Ramos (cell line): ENCODE measurements at regions not wholly inside any gene's neighbourhood (a gene's known extent, or its start where the extent isn't known, plus 50 kb on each side); places are given as distances from the start of the nearest gene placed in this dataset.

Experiments used
- in situ Hi-C: fragments of 300-500 bp; cut with MboI; formaldehyde crosslinking; loops from one replicate; pipeline ENCODE4 v1.14.3; 2022; ENCODE audit warnings: low sequenced_read_pairs; ENCODE audit not compliant: unreplicated experiment

DNA sequence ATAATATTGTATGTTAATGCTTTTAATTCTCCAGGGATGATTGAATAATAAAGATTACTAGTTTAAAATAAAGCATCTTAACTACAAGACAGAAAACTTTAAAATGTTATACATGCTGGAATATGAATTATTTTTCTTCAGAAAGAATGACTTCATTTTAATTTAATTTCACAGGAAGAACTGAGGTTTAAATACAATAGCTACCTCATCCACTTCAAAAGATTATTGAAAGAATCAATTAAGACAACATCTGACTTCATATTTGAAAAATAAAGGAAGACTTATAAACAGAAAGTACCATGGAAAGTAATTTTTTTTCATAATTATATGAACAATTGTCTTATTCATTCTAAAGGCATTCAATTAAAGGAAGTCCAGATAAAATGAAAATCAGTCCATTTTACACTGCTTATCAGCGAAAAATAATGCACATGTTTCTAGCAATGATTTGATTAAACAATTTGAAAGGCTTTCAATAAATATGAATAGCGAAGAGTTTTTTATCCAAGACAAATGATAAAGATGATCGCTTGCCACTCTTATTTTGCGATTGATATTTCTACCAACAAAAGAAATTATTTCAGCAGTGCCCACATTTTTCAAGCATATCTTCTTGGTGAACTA is 368.5 kb upstream of the OPRM1 start:
- in situ Hi-C loops = no loop called here

DNA sequence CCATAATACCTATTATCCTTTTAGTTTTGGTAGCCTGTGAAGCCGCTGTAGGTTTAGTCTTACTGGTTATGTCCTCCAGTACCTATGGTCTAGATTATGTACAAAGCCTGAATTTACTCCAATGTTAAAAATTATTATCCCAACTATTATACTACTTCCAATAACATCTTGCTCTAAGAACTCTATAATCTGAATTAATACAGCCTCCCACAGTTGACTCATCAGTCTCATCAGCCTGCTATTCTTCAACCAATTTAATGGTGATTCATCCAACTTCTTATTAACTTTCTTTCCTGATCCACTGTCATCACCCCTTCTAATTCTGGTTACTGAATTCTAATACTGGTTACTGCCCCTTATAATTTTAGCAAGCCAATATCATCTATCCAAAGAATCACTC is 370.3 kb upstream of the OPRM1 start:
- in situ Hi-C loops = no loop called here

- in situ Hi-C loops = no loop called here
These were observed 376.1 kb upstream of the OPRM1 start for GRCh38 chr6:153662982-153663381.

DNA sequence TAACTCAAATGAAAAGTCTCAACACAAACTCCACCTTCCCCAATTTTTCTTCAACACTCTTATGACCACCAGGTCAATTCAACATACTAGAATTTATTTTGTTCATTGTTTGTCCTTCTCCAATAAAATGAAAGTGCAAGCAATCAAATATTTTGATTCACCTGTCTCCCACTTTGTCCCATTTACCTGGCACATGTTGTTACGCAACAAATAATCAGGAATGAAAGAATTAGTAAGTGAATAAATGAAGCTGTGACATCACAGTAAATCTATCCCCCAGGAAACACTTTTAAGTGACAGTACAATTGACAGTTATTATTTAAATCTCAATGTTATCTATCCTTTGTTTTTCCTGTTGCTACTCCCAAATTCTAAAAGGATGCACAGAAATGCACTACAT is 393.7 kb upstream of the OPRM1 start:
- in situ Hi-C loops = no loop called here

DNA sequence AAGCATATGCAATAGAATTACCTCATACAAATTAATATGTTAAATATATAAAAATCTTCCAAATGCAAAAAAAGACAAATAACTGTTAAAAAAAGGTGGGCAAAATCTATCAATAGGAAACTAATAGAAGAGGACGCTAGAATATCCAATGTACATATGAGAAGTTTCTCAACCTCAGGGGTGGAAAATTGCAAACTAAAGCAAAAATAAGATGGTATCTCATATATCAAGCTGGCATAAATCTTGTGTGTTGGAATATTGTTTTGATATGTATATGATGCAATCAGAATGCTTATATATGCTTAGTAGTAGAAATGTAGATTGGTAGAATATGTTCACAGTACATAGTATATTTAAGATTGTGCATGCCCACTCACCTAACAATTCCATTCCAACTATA is 395.0 kb upstream of the OPRM1 start:
- in situ Hi-C loops = no loop called here

- in situ Hi-C loops = no loop called here
These were observed 404.6 kb upstream of the OPRM1 start for GRCh38 chr6:153634416-153634815.

GRCh38 chr6:153625089-153625488 is 414.0 kb upstream of the OPRM1 start:
- in situ Hi-C loops = no loop called here

- in situ Hi-C loops = no loop called here
These were observed 414.5 kb upstream of the OPRM1 start for GRCh38 chr6:153624528-153624927.

DNA sequence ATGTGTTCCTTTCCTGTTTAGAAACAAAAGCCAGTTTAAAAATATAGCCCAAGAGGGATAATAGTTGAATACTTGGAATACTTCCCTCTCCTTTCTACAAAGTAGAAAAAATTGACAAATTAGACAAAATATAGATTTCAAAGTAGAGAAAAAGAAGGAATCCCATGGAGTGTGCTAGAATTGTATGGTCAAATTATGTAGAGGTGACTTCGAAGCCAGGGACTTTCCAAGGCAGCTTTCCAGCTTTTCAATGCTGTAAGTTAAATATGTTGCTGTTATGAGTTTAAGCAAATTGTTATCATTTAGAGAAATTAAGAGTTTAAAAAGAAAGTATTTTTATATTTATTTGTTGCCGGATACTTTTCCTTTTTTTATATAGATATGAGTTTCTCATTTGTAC is 415.5 kb upstream of the OPRM1 start:
- in situ Hi-C loops = no loop called here

DNA sequence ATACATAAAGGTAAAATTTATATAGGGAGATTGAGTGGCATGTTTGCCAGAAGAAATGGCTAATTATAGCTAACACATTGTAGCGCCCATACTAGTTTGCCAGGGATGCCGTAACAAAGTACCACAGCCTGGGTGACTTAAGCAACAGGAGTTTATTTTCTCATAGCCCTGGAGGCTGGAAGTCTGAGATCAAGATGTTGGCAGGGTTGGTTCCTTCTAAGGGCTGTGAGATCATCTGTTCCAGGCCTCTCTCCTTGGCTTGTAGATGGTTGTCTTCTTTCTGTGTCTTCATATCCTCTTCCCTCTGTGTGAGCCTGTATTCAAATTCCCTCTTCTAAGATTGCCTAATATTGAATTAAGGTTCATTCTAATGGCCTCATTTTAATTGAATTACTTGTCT is 417.5 kb upstream of the OPRM1 start:
- in situ Hi-C loops = no loop called here

DNA sequence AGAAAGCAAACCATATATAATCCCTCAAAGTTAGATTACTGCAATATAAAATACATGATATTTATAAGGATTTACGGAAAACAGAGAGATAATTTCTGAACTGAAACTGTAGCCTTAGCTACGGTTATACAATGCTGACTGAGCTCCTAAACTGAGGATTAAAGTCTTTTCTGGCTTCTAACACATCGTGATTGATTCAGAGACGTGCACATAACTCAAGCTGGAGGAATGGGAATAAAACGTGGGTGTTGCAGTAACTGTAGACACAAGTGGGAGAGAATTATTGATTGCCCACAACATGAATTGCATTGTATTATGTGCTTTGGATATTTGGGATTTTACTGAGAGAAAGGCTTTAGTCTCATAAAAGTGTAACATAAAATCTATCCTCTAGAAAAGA is 418.0 kb upstream of the OPRM1 start:
- in situ Hi-C loops = no loop called here

- in situ Hi-C loops = no loop called here
These were observed 420.4 kb upstream of the OPRM1 start for GRCh38 chr6:153618371-153619322.

DNA sequence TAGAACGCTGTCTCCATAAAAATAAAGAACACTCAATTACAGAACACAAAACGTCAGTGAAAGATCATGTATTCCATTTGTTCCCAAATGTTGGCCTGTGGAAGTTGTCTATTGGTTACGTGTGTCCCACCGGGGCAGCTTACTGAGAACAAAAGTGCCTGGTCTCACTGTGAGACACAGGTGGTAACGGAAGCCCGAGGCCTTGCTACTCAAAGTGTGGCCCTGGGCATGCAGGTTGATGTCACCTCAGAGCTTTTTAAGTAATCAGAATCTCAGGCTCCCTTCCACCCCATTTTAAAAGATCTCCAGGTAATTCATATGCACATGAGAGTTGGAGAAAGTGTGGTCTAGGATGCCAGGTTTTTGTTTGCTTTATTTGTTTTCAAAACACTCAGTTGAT is 422.5 kb upstream of the OPRM1 start:
- in situ Hi-C loops = no loop called here

GRCh38 chr6:153613719-153614455 is 425.2 kb upstream of the OPRM1 start:
- in situ Hi-C loops = no loop called here

DNA sequence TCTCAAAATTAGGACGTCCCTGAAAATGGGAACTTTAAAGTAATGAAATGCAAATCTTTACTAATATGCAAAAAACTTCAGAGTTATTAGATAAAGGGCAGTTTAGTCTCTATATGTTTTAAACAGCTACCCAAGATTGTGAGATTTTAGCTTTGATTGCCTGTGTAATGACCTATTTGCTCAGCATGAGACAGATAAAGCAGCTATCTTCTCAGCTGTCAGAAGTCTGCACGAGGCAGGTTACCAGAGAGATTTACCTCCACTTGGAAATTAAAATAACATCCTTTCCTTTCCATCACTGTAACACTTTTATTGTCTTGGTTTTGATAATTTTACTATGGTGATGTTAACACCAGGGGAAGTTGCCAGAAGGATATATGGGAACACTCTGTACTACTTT is 436.6 kb upstream of the OPRM1 start:
- in situ Hi-C loops = no loop called here

GRCh38 chr6:153599901-153600300 is 439.1 kb upstream of the OPRM1 start:
- in situ Hi-C loops = no loop called here

GRCh38 chr6:153595903-153596302 is 443.1 kb upstream of the OPRM1 start:
- in situ Hi-C loops = no loop called here

DNA sequence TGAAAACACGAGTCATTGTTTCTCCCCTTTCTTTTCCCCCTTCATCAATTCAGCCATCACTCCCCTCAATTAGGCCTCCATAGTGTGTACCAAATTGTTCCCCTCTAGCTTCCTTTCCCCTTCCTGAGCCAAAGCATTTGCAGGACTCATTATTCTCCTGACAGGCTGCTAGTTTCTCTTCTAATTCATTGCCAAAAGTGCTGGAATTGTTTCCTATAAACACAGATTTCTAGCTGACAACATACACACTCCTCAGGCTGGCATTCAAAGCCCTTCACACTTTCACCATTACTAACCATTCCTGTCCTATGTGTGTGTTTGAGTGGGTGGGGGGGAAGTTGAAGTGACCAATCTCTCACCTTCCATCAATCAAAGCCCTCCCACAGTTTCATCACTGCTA is 444.2 kb upstream of the OPRM1 start:
- in situ Hi-C loops = no loop called here

GRCh38 chr6:153591159-153591558 is 447.9 kb upstream of the OPRM1 start:
- in situ Hi-C loops = no loop called here

- in situ Hi-C loops = no loop called here
These were observed 448.6 kb upstream of the OPRM1 start for GRCh38 chr6:153590411-153590810.

- in situ Hi-C loops = no loop called here
These were observed 450.7 kb upstream of the OPRM1 start for GRCh38 chr6:153588330-153588729.
